HepG2 (cell line): ENCODE measurements at regions not wholly inside any gene's neighbourhood (a gene's known extent, or its start where the extent isn't known, plus 50 kb on each side); places are given as distances from the start of the nearest gene placed in this dataset.

ENCODE experiments used
- ATAC-seq: fragments of 200-7000 bp; cut with Tn5 transposase; 3 replicates; pipeline ENCODE4 v1.9.1; 2020; ENCODE audit warnings: mild to moderate bottlenecking, moderate library complexity
- BruUV-seq: library from RNA; stranded (reverse); fragments of 400-500 nt; replicated peaks from 2 replicates; lab custom pipeline; 2021; lab: Mats Ljungman, UMichigan
- CTCF ChIA-PET: fragments of 300-600 bp; formaldehyde crosslinking; extraction: SDS; loops from one replicate; lab custom pipeline; 2021; ENCODE audit warnings: low total read pairs, inconsistent platforms, low intra/inter-chr PET ratio; lab: Yijun Ruan, JAX
- POLR2A ChIA-PET: fragments of 350-600 bp; sonication (Branson Sonifier 250); formaldehyde crosslinking; loops from one replicate; lab custom pipeline; 2020; ENCODE audit warnings: antibody characterized with exemption, inconsistent platforms; lab: Yijun Ruan, JAX
- DNase-seq: peaks from one replicate; pipeline ENCODE4 v3.0.0-alpha.2; 2015; ENCODE audit warnings: low spot score
- FAIRE-seq: peaks from 3 replicates; lab custom pipeline; 2011; peaks lifted over from hg19 to GRCh38; lab: Jason Lieb, UNC
- H2AFZ ChIP-seq: one replicate; pipeline ENCODE4 v1.6.1; 2011; ENCODE audit warnings: low read length, inconsistent platforms
- H3K27ac ChIP-seq: fragments of 300-600 bp; 3 replicates; pipeline ENCODE4 v1.8.0; 2011; ENCODE audit warnings: mixed run types, mild to moderate bottlenecking, mixed read lengths, low read length, inconsistent platforms; ENCODE audit not compliant: insufficient read depth; ENCODE audit errors: extremely low read length
- H3K27me3 ChIP-seq, 2 experiments: fragments of 200-600 bp in 1 of 2; 2 replicates in 1 of 2; 3 replicates in 1 of 2; pipeline versions ENCODE4 v1.6.0 to v1.8.0; 2011; ENCODE audit warnings: low read length in 2 of 2, mild to moderate bottlenecking in 2 of 2, moderate library complexity in 2 of 2, inconsistent platforms in 1 of 2; ENCODE audit not compliant: insufficient read depth in 2 of 2, control insufficient read depth in 1 of 2
- H3K36me3 ChIP-seq, 2 experiments: fragments of 200-600 bp in 1 of 2; replicated peaks in 1 of 2; 2 replicates in 1 of 2; 3 replicates in 1 of 2; pipeline versions ENCODE4 v1.5.1 to v1.8.0; 2011; ENCODE audit warnings: low read length in 2 of 2, inconsistent platforms in 1 of 2; ENCODE audit not compliant: insufficient read depth in 2 of 2, control insufficient read depth in 1 of 2
- H3K4me1 ChIP-seq: 2 replicates; pipeline ENCODE4 v1.5.1; 2012; ENCODE audit warnings: low read length, inconsistent platforms; ENCODE audit not compliant: insufficient read depth
- H3K4me2 ChIP-seq: 2 replicates; pipeline ENCODE4 v1.6.0; 2011; ENCODE audit warnings: low read depth, low read length, inconsistent platforms
- H3K4me3 ChIP-seq, 3 experiments: fragments of 200-600 bp in 1 of 3; sonication (generic), shearing (Covaris generic) in 1 of 3; replicated peaks in 1 of 3; 2 replicates each; pipeline ENCODE4 v1.5.1; 2011 to 2016; ENCODE audit warnings: low read length in 3 of 3, inconsistent platforms in 2 of 3, low read depth in 2 of 3, mild to moderate bottlenecking in 2 of 3, control low read depth in 1 of 3, mixed read lengths in 1 of 3; ENCODE audit not compliant: insufficient read depth in 1 of 3
- H3K79me2 ChIP-seq: one replicate; pipeline ENCODE4 v1.6.1; 2011; ENCODE audit warnings: low read length, inconsistent platforms; ENCODE audit not compliant: insufficient read depth
- H3K9ac ChIP-seq: 2 replicates; pipeline ENCODE4 v1.6.0; 2011; ENCODE audit warnings: mild to moderate bottlenecking, low read depth, low read length, inconsistent platforms; ENCODE audit not compliant: insufficient read depth
- H3K9me3 ChIP-seq: 2 replicates; pipeline ENCODE4 v1.5.1; 2012; ENCODE audit warnings: mild to moderate bottlenecking, low read length
- H4K20me1 ChIP-seq: 2 replicates; pipeline ENCODE4 v1.6.0; 2011; ENCODE audit warnings: inconsistent platforms, mild to moderate bottlenecking, low read length, moderate library complexity; ENCODE audit not compliant: insufficient read depth
- ATF7 ChIP-seq, 2 experiments: fragments of 450-650 bp in 1 of 2; sonication (generic) in 1 of 2; formaldehyde crosslinking in 1 of 2; IDR thresholded peaks; 2 replicates each; pipeline versions ENCODE4 v1.4.0 to v1.6.1; 2016 to 2020; ENCODE audit warnings: antibody characterized with exemption in 1 of 2, mild to moderate bottlenecking in 1 of 2, missing genetic modification reagents in 1 of 2
- HDAC1 ChIP-seq: sonication (generic); formaldehyde crosslinking; IDR thresholded peaks from 2 replicates; pipeline ENCODE4 v1.5.1; 2020; ENCODE audit warnings: mild to moderate bottlenecking, missing genetic modification reagents
- HOXA7 ChIP-seq: sonication (generic); formaldehyde crosslinking; IDR thresholded peaks from 2 replicates; pipeline ENCODE4 v1.8.1; 2022; ENCODE audit warnings: mild to moderate bottlenecking, missing genetic modification reagents, moderate library complexity
- TARDBP ChIP-seq: sonication (generic); formaldehyde crosslinking; IDR thresholded peaks from 2 replicates; pipeline ENCODE4 v1.8.0; 2022; ENCODE audit warnings: mild to moderate bottlenecking, missing genetic modification reagents
- ZBTB21 ChIP-seq: sonication (generic); formaldehyde crosslinking; IDR thresholded peaks from 2 replicates; pipeline ENCODE4 v1.4.0; 2020; ENCODE audit warnings: missing genetic modification reagents
- ZNF263 ChIP-seq: sonication (generic); formaldehyde crosslinking; IDR thresholded peaks from 2 replicates; pipeline ENCODE4 v1.4.0; 2020; ENCODE audit warnings: missing genetic modification reagents
- ZNF446 ChIP-seq: sonication (generic); formaldehyde crosslinking; IDR thresholded peaks from 2 replicates; pipeline ENCODE4 v1.5.0; 2020; ENCODE audit warnings: mild to moderate bottlenecking, missing genetic modification reagents
- ZNF484 ChIP-seq: sonication (generic); formaldehyde crosslinking; IDR thresholded peaks from 2 replicates; pipeline ENCODE4 v1.5.1; 2020; ENCODE audit warnings: mild to moderate bottlenecking, low read depth, missing genetic modification reagents, borderline replicate concordance
- ZNF703 ChIP-seq: sonication (generic); formaldehyde crosslinking; IDR thresholded peaks from 2 replicates; pipeline ENCODE4 v1.5.1; 2020; ENCODE audit warnings: missing genetic modification reagents, mild to moderate bottlenecking, moderate library complexity, borderline replicate concordance
- WGBS: methylation state at CpG from one replicate; pipeline ENCODE4 v1.1.6; 2017; ENCODE audit warnings: low lambda C conversion rate; 5-methylcytosine and 5-hydroxymethylcytosine counted together
- in situ Hi-C: cut with HindIII; loops from 2 replicates; pipeline ENCODE4 v1.10.0; 2017; ENCODE audit warnings: low pct_unique_long_range_greater_than_20kb; ENCODE audit not compliant: extremely low pct_ligation_motif_present
- intact Hi-C: fragments of 100-400 bp; cut with micrococcal nuclease; formaldehyde crosslinking; loops from one replicate; pipeline ENCODE4 v1.10.0; 2022; ENCODE audit not compliant: unreplicated experiment

- no peak for TF ChIP-seq ZNF484
- no peak for TF ChIP-seq ZNF703 (CRISPR knock-in tag)
- no peak for TF ChIP-seq HDAC1 (CRISPR knock-in tag)
- no peak for TF ChIP-seq ZNF446 (CRISPR knock-in tag)
- TF ChIP-seq, all 625 proteins: peak for 0
Measured at GRCh38 chr5:5799229-5799628, 376.8 kb downstream of the ICE1 start (continued).

- Histone ChIP-seq H3K4me3 (no peak overlapping the region), H3K27me3 (peaks cover 0 to 1% of the 10 kb centered on the region in 2 experiments; a peak in 2 of 5 replicates), H3K79me2 (no peaks in the 10 kb centered on the region), H3K36me3 (no peaks in the 10 kb centered on the region), H3K4me2 (no peak overlapping the region), H4K20me1 (no peaks in the 10 kb centered on the region), H3K27ac (no peak overlapping the region), H3K9me3 (no peaks in the 10 kb centered on the region), H3K9ac (no peak overlapping the region), H3K4me1 (no peaks in the 10 kb centered on the region), H2AFZ (no peak overlapping the region)
- BruUV-seq, result no TSS peak
- ATAC-seq (no peak), FAIRE-seq (no peak), DNase-seq (no peak)
- TF ChIP-seq ATF7 (IDR thresholded peaks at IDR 0.05) (peak; percentile 86), ATF7 (CRISPR knock-in tag; IDR thresholded peaks at IDR 0.05) (no peak), TARDBP (CRISPR knock-in tag) (no peak)
- ChIA-PET POLR2A (no interaction called here), CTCF (no interaction called here)
- in situ Hi-C loops, result no loop called here
- 0% methylated on average over 4 of the region's 4 CpGs for WGBS
- intact Hi-C loops, result no loop called here
Measured at GRCh38 chr5:5798462-5798861, 376.0 kb downstream of the ICE1 start.

GRCh38 chr5:5798041-5798440, 375.6 kb downstream of the ICE1 start:
- H3K79me2 ChIP-seq, result no peaks in the 10 kb centered on the region
- no peak overlapping the region for H3K4me3 ChIP-seq
- FAIRE-seq (no peak), ATAC-seq (no peak), DNase-seq (no peak)
- no peak overlapping the region for H2AFZ ChIP-seq
- in situ Hi-C loops, result no loop called here
- no peak overlapping the region for H3K9ac ChIP-seq
- H3K27me3 ChIP-seq, result peaks cover 0 to 1% of the 10 kb centered on the region in 2 experiments; a peak in 2 of 5 replicates
- 27% methylated on average over 5 of the region's 5 CpGs for WGBS
- no peaks in the 10 kb centered on the region for H3K36me3 ChIP-seq
- CTCF ChIA-PET, result no interaction called here
- no TSS peak for BruUV-seq
- no peaks in the 10 kb centered on the region for H4K20me1 ChIP-seq
- intact Hi-C loops, result no loop called here
- no peaks in the 10 kb centered on the region for H3K9me3 ChIP-seq
- no peak overlapping the region for H3K4me2 ChIP-seq
- H3K27ac ChIP-seq, result no peak overlapping the region
- TF ChIP-seq HOXA7 (CRISPR knock-in tag) (no peak), ZNF263 (CRISPR knock-in tag) (no peak), ZBTB21 (no peak)
- H3K4me1 ChIP-seq, result no peaks in the 10 kb centered on the region
- POLR2A ChIA-PET, result no interaction called here
